ENCODE measurements at regions not wholly inside any gene's neighbourhood (a gene's known extent, or its start where the extent isn't known, plus 50 kb on each side); places are given as distances from the start of the nearest gene placed in this dataset.

GRCh38 chr3:13223574-13224237 is 150.5 kb upstream of the IQSEC1 start:
- no peaks in the 10 kb centered on the region for H3K36me3 Mint-ChIP-seq (ENCODE audit: low read depth)
- no peaks in the 10 kb centered on the region for H3K9me3 Mint-ChIP-seq
- no peak overlapping the region for H3K4me3 Mint-ChIP-seq
- H3K4me1 Mint-ChIP-seq (ENCODE audit: low read depth): peaks cover 3% of the 10 kb centered on the region
- H3K27ac Mint-ChIP-seq: no peak overlapping the region
- no peaks in the 10 kb centered on the region for H3K27me3 Mint-ChIP-seq (ENCODE audit: low read depth)

- no peak overlapping the region for H3K27ac Mint-ChIP-seq
- H3K4me3 Mint-ChIP-seq: no peak overlapping the region
- no peaks in the 10 kb centered on the region for H3K36me3 Mint-ChIP-seq (ENCODE audit: low read depth)
- peaks cover 3% of the 10 kb centered on the region for H3K4me1 Mint-ChIP-seq (ENCODE audit: low read depth)
- H3K9me3 Mint-ChIP-seq: no peaks in the 10 kb centered on the region
- no peaks in the 10 kb centered on the region for H3K27me3 Mint-ChIP-seq (ENCODE audit: low read depth)
Measured at GRCh38 chr3:13222891-13223573, 149.8 kb upstream of the IQSEC1 start.

GRCh38 chr3:13222131-13222530 is 148.9 kb upstream of the IQSEC1 start:
- H3K9me3 Mint-ChIP-seq: no peaks in the 10 kb centered on the region
- peaks cover 3% of the 10 kb centered on the region for H3K4me1 Mint-ChIP-seq (ENCODE audit: low read depth)
- H3K27ac Mint-ChIP-seq: no peak overlapping the region
- H3K36me3 Mint-ChIP-seq (ENCODE audit: low read depth): no peaks in the 10 kb centered on the region
- H3K4me3 Mint-ChIP-seq: no peak overlapping the region
- no peaks in the 10 kb centered on the region for H3K27me3 Mint-ChIP-seq (ENCODE audit: low read depth)

- Mint-ChIP-seq H3K27ac (no peak overlapping the region), H3K4me1 (ENCODE audit: low read depth) (peaks cover 3% of the 10 kb centered on the region), H3K9me3 (no peaks in the 10 kb centered on the region), H3K27me3 (ENCODE audit: low read depth) (no peaks in the 10 kb centered on the region), H3K4me3 (no peak overlapping the region), H3K36me3 (ENCODE audit: low read depth) (no peaks in the 10 kb centered on the region)
Measured at GRCh38 chr3:13221491-13222061, 148.3 kb upstream of the IQSEC1 start.

- Mint-ChIP-seq H3K4me1 (ENCODE audit: low read depth) (peaks cover 3% of the 10 kb centered on the region), H3K27ac (no peak overlapping the region), H3K27me3 (ENCODE audit: low read depth) (no peaks in the 10 kb centered on the region), H3K36me3 (ENCODE audit: low read depth) (no peaks in the 10 kb centered on the region), H3K4me3 (no peak overlapping the region), H3K9me3 (no peaks in the 10 kb centered on the region)
Measured at GRCh38 chr3:13220991-13221390, 147.8 kb upstream of the IQSEC1 start.

GRCh38 chr3:13219902-13220296 is 146.7 kb upstream of the IQSEC1 start:
- H3K4me1 Mint-ChIP-seq (ENCODE audit: low read depth): peaks cover 3% of the 10 kb centered on the region
- H3K27ac Mint-ChIP-seq: no peak overlapping the region
- no peaks in the 10 kb centered on the region for H3K27me3 Mint-ChIP-seq (ENCODE audit: low read depth)
- no peak overlapping the region for H3K4me3 Mint-ChIP-seq
- no peaks in the 10 kb centered on the region for H3K9me3 Mint-ChIP-seq
- H3K36me3 Mint-ChIP-seq (ENCODE audit: low read depth): no peaks in the 10 kb centered on the region

GRCh38 chr3:13219077-13219901 is 146.1 kb upstream of the IQSEC1 start:
- H3K4me3 Mint-ChIP-seq: no peak overlapping the region
- no peak overlapping the region for H3K27ac Mint-ChIP-seq
- H3K27me3 Mint-ChIP-seq (ENCODE audit: low read depth): no peaks in the 10 kb centered on the region
- H3K9me3 Mint-ChIP-seq: no peaks in the 10 kb centered on the region
- H3K4me1 Mint-ChIP-seq (ENCODE audit: low read depth): peaks cover 3% of the 10 kb centered on the region
- no peaks in the 10 kb centered on the region for H3K36me3 Mint-ChIP-seq (ENCODE audit: low read depth)

- Mint-ChIP-seq H3K4me1 (ENCODE audit: low read depth) (peaks cover 2% of the 10 kb centered on the region), H3K27me3 (ENCODE audit: low read depth) (peaks cover 3% of the 10 kb centered on the region), H3K9me3 (no peaks in the 10 kb centered on the region), H3K4me3 (no peak overlapping the region), H3K36me3 (ENCODE audit: low read depth) (no peaks in the 10 kb centered on the region), H3K27ac (no peak overlapping the region)
Measured at GRCh38 chr3:13218541-13218908, 145.3 kb upstream of the IQSEC1 start.

GRCh38 chr3:13217736-13218540 is 144.7 kb upstream of the IQSEC1 start:
- Mint-ChIP-seq H3K9me3 (no peaks in the 10 kb centered on the region), H3K4me1 (ENCODE audit: low read depth) (no peaks in the 10 kb centered on the region)

GRCh38 chr3:13217253-13217652 is 144.0 kb upstream of the IQSEC1 start:
- Mint-ChIP-seq H3K27ac (no peak overlapping the region), H3K4me3 (no peak overlapping the region), H3K9me3 (no peaks in the 10 kb centered on the region), H3K27me3 (ENCODE audit: low read depth) (peaks cover 3% of the 10 kb centered on the region), H3K4me1 (ENCODE audit: low read depth) (no peaks in the 10 kb centered on the region), H3K36me3 (ENCODE audit: low read depth) (no peaks in the 10 kb centered on the region)

More at GRCh38 chr3:13217736-13218540, 144.7 kb upstream of the IQSEC1 start:
- H3K27ac Mint-ChIP-seq: no peak overlapping the region
- H3K36me3 Mint-ChIP-seq (ENCODE audit: low read depth): no peaks in the 10 kb centered on the region
- H3K27me3 Mint-ChIP-seq (ENCODE audit: low read depth): peaks cover 3% of the 10 kb centered on the region
- no peak overlapping the region for H3K4me3 Mint-ChIP-seq

GRCh38 chr3:13215940-13216546 is 142.8 kb upstream of the IQSEC1 start:
- peaks cover 8% of the 10 kb centered on the region for H3K27me3 Mint-ChIP-seq (ENCODE audit: low read depth)
- no peaks in the 10 kb centered on the region for H3K4me1 Mint-ChIP-seq (ENCODE audit: low read depth)
- H3K9me3 Mint-ChIP-seq: no peaks in the 10 kb centered on the region
- H3K36me3 Mint-ChIP-seq (ENCODE audit: low read depth): no peaks in the 10 kb centered on the region
- no peak overlapping the region for H3K27ac Mint-ChIP-seq
- H3K4me3 Mint-ChIP-seq: no peak overlapping the region

GRCh38 chr3:13214847-13215472 is 141.7 kb upstream of the IQSEC1 start:
- Mint-ChIP-seq H3K4me1 (ENCODE audit: low read depth) (no peaks in the 10 kb centered on the region), H3K9me3 (no peaks in the 10 kb centered on the region), H3K27ac (no peak overlapping the region), H3K27me3 (ENCODE audit: low read depth) (peaks cover 8% of the 10 kb centered on the region), H3K36me3 (ENCODE audit: low read depth) (no peaks in the 10 kb centered on the region), H3K4me3 (no peak overlapping the region)
